Aorta (tissue), 5 donors: ENCODE measurements at regions not wholly inside any gene's neighbourhood (a gene's known extent, or its start where the extent isn't known, plus 50 kb on each side); places are given as distances from the start of the nearest gene placed in this dataset.

Source experiments
- ATAC-seq: fragments of 200-7000 bp; cut with Tn5 transposase; one replicate; pipeline ENCODE4 v1.9.1; 2022; ENCODE audit warnings: moderate library complexity; ENCODE audit not compliant: low FRiP score
- DNase-seq, 2 donors: peaks; one replicate each; pipeline ENCODE4 v3.0.0-alpha.2; 2020
- H3K27ac ChIP-seq, 2 donors: one replicate each; pipeline ENCODE4 v1.5.1; 2013; ENCODE audit warnings: low read length in 2 of 2, mild to moderate bottlenecking in 2 of 2, moderate library complexity in 2 of 2, control low read depth in 1 of 2, inconsistent platforms in 1 of 2, low read depth in 1 of 2
- H3K27me3 ChIP-seq, 2 donors: one replicate each; pipeline ENCODE4 v1.6.1; 2013; ENCODE audit warnings: control low read depth in 1 of 2, low read length in 1 of 2, mild to moderate bottlenecking in 1 of 2, moderate library complexity in 1 of 2; ENCODE audit not compliant: insufficient read depth in 2 of 2, control insufficient read depth in 1 of 2
- H3K36me3 ChIP-seq, 2 donors: one replicate each; pipeline ENCODE4 v1.6.1; 2013; ENCODE audit warnings: control low read depth in 1 of 2, low read length in 1 of 2, mild to moderate bottlenecking in 1 of 2; ENCODE audit not compliant: insufficient read depth in 2 of 2, control insufficient read depth in 1 of 2
- H3K4me1 ChIP-seq, 2 donors: one replicate each; pipeline ENCODE4 v1.6.1; 2013; ENCODE audit warnings: low read length in 2 of 2, control low read depth in 1 of 2, mild to moderate bottlenecking in 1 of 2, moderate library complexity in 1 of 2; ENCODE audit not compliant: insufficient read depth in 2 of 2, control insufficient read depth in 1 of 2
- H3K4me3 ChIP-seq, 2 donors: one replicate each; pipeline ENCODE4 v1.5.1; 2013; ENCODE audit warnings: low read length in 2 of 2, control low read depth in 1 of 2, mild to moderate bottlenecking in 1 of 2
- H3K9me3 ChIP-seq: one replicate; pipeline ENCODE4 v1.6.1; 2013; ENCODE audit warnings: mild to moderate bottlenecking, low read length; ENCODE audit not compliant: control insufficient read depth
- WGBS, 2 donors: extraction: QIAGEN DNeasy Blood & Tissue Kit; methylation state at CpG; one replicate each; pipeline ENCODE4 v1.1.7; 2013; 5-methylcytosine and 5-hydroxymethylcytosine counted together
- intact Hi-C, 2 donors: fragments of 100-400 bp; cut with DNase I; formaldehyde crosslinking; loops; one replicate each; pipeline versions ENCODE4 v1.14.2 to v1.15.0; 2022
- donor health status: healthy with polysubstance abuse.
- donor health status: Bipolar disorder and iron deficiency.
- donor health status: DM: no; HTN: no; CAD: no.
- donor health status: DM: no; HTN: no; CAD: no.
- donor health status: DM: yes; HTN: yes; CAD: no.

GRCh38 chr10:130368761-130369560, 232.8 kb downstream of the GLRX3 start:
- H3K36me3 ChIP-seq = no peaks in the 10 kb centered on the region
- H3K27ac ChIP-seq = no peak overlapping the region
- 84 to 86% methylated on average over 20 of the region's 20 CpGs for WGBS, 2 donors
- no peaks in the 10 kb centered on the region for H3K27me3 ChIP-seq
- no peak for ATAC-seq
- DNase-seq = no peak
- intact Hi-C loops = no loop called here
- peaks cover 2% of the 10 kb centered on the region for H3K9me3 ChIP-seq
- H3K4me1 ChIP-seq = no peaks in the 10 kb centered on the region
- H3K4me3 ChIP-seq = no peak overlapping the region

- WGBS, 2 donors = 73% methylated on average over 13 of the region's 13 CpGs
- no peak for DNase-seq
These were observed 233.6 kb downstream of the GLRX3 start for GRCh38 chr10:130369645-130370381.

GRCh38 chr10:130370721-130371120, 234.5 kb downstream of the GLRX3 start:
- Histone ChIP-seq H3K9me3 (peaks cover 2% of the 10 kb centered on the region), H3K36me3 (no peaks in the 10 kb centered on the region), H3K27me3 (no peaks in the 10 kb centered on the region), H3K4me3 (no peak overlapping the region), H3K27ac (no peak overlapping the region), H3K4me1 (no peaks in the 10 kb centered on the region)
- ATAC-seq = no peak
- no peak for DNase-seq
- intact Hi-C loops = no loop called here
- WGBS, 2 donors = 82 to 83% methylated on average over 10 of the region's 10 CpGs

More at GRCh38 chr10:130369645-130370381, 233.6 kb downstream of the GLRX3 start:
- no peaks in the 10 kb centered on the region for H3K36me3 ChIP-seq
- H3K27ac ChIP-seq = no peak overlapping the region
- H3K27me3 ChIP-seq = no peaks in the 10 kb centered on the region
- H3K4me3 ChIP-seq = no peak overlapping the region
- ATAC-seq = peak; percentile 36
- peaks cover 2% of the 10 kb centered on the region for H3K9me3 ChIP-seq
- intact Hi-C loops = no loop called here
- no peaks in the 10 kb centered on the region for H3K4me1 ChIP-seq

- ATAC-seq (no peak), DNase-seq (no peak)
- no peaks in the 10 kb centered on the region for H3K4me1 ChIP-seq
- H3K9me3 ChIP-seq = peaks cover 2% of the 10 kb centered on the region
- H3K36me3 ChIP-seq = no peaks in the 10 kb centered on the region
- no peak overlapping the region for H3K27ac ChIP-seq
- intact Hi-C loops = no loop called here
- WGBS, 2 donors = 80 to 82% methylated on average over 6 of the region's 6 CpGs
- no peak overlapping the region for H3K4me3 ChIP-seq
- no peaks in the 10 kb centered on the region for H3K27me3 ChIP-seq
These were observed 235.0 kb downstream of the GLRX3 start for GRCh38 chr10:130371156-130371555.

- 76 to 81% methylated on average over 16 of the region's 16 CpGs for WGBS, 2 donors
- H3K27ac ChIP-seq = no peak overlapping the region
- intact Hi-C loops = no loop called here
- H3K9me3 ChIP-seq = peaks cover 2% of the 10 kb centered on the region
- H3K4me1 ChIP-seq = no peaks in the 10 kb centered on the region
- no peak overlapping the region for H3K4me3 ChIP-seq
- no peaks in the 10 kb centered on the region for H3K36me3 ChIP-seq
- ATAC-seq (no peak), DNase-seq (no peak)
- no peaks in the 10 kb centered on the region for H3K27me3 ChIP-seq
These were observed 235.5 kb downstream of the GLRX3 start for GRCh38 chr10:130371666-130372065.

GRCh38 chr10:130372222-130372621, 236.0 kb downstream of the GLRX3 start:
- no peak for DNase-seq

GRCh38 chr10:130372866-130373265, 236.7 kb downstream of the GLRX3 start:
- H3K36me3 ChIP-seq = no peaks in the 10 kb centered on the region
- DNase-seq (no peak), ATAC-seq (no peak)
- WGBS, 2 donors = 78 to 83% methylated on average over 9 of the region's 9 CpGs
- no peaks in the 10 kb centered on the region for H3K4me1 ChIP-seq
- no peak overlapping the region for H3K27ac ChIP-seq
- H3K9me3 ChIP-seq = peaks cover 3% of the 10 kb centered on the region
- H3K4me3 ChIP-seq = no peak overlapping the region
- intact Hi-C loops = no loop called here
- H3K27me3 ChIP-seq = no peaks in the 10 kb centered on the region

More at GRCh38 chr10:130372222-130372621, 236.0 kb downstream of the GLRX3 start:
- Histone ChIP-seq H3K27me3 (no peaks in the 10 kb centered on the region), H3K27ac (no peak overlapping the region), H3K4me1 (no peaks in the 10 kb centered on the region), H3K4me3 (no peak overlapping the region), H3K9me3 (peaks cover 2% of the 10 kb centered on the region), H3K36me3 (no peaks in the 10 kb centered on the region)
- 89 to 91% methylated on average over 11 of the region's 11 CpGs for WGBS, 2 donors
- no peak for ATAC-seq
- intact Hi-C loops = no loop called here

GRCh38 chr10:130377986-130378540, 241.9 kb downstream of the GLRX3 start:
- WGBS, 2 donors = 72 to 73% methylated on average over 17 of the region's 17 CpGs
- H3K27ac ChIP-seq = no peak overlapping the region
- ATAC-seq (no peak), DNase-seq (peak in 1 of 2 donors; percentile 55)
- no peak overlapping the region for H3K4me3 ChIP-seq
- H3K4me1 ChIP-seq = no peaks in the 10 kb centered on the region
- peaks cover 2% of the 10 kb centered on the region for H3K9me3 ChIP-seq
- no peaks in the 10 kb centered on the region for H3K36me3 ChIP-seq
- H3K27me3 ChIP-seq = no peaks in the 10 kb centered on the region
- intact Hi-C loops = no loop called here
